HFFc6 (cell line): ENCODE measurements at regions not wholly inside any gene's neighbourhood (a gene's known extent, or its start where the extent isn't known, plus 50 kb on each side); places are given as distances from the start of the nearest gene placed in this dataset.

Source experiments
- DNase-seq: peaks from one replicate; pipeline ENCODE4 v3.0.0-alpha.2; 2018
- H3K27ac Mint-ChIP-seq: 2 replicates; pipeline ENCODE4 v1.8.0; 2020; ENCODE audit warnings: mild to moderate bottlenecking, mixed read lengths
- H3K27me3 Mint-ChIP-seq: 2 replicates; pipeline ENCODE4 v1.8.0; 2021; ENCODE audit warnings: mild to moderate bottlenecking, moderate library complexity, mixed read lengths; ENCODE audit not compliant: insufficient read depth
- H3K36me3 Mint-ChIP-seq: 2 replicates; pipeline ENCODE4 v1.8.0; 2021; ENCODE audit warnings: low read depth, mixed read lengths
- H3K4me1 Mint-ChIP-seq: 2 replicates; pipeline ENCODE4 v1.8.0; 2020; ENCODE audit warnings: low read depth, mixed read lengths
- H3K4me3 Mint-ChIP-seq: 2 replicates; pipeline ENCODE4 v1.8.0; 2020; ENCODE audit warnings: mild to moderate bottlenecking, moderate library complexity, mixed read lengths
- H3K9me3 Mint-ChIP-seq: 2 replicates; pipeline ENCODE4 v1.8.0; 2020; ENCODE audit warnings: mild to moderate bottlenecking, mixed read lengths
- TF ChIP-seq, protein P1 (sequence below): fragments of 200-600 bp; sonication (generic); IDR thresholded peaks from 2 replicates; pipeline ENCODE4 v1.5.0; 2021; ENCODE audit warnings: antibody characterized with exemption, mild to moderate bottlenecking

DNA sequence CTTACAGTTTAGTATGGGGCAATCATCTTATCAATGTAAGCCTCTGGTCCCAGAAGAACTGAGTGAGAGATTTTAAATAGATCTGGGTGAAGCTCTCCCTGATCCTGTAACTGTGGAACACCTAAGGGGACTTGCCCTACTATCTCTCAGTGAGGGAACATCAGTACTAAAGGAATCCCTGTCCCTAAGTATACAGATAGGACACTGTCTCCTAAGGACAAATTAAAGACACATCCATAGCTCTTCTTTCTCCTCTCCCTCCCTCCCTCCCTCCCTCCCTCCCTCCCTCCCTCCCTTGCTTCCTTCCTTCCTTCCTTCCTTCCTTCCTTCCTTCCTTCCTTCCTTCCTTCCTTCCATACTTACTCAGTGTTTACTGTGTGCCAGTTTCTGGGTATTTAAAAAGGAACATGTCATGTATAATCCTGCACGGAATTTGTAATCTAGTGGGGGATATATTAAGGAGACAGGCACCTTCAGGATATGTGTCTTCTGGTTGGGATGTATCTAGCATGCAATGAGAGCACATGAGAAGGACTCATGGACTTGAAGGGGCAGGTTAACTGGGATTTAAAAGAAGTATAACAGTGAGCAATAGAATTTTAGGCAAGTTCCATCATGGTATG lies 222.2 kb upstream of the ATP5MC3 start:
- DNase-seq = no peak
- Mint-ChIP-seq H3K36me3 (no peaks in the 10 kb centered on the region), H3K27me3 (peaks cover 4% of the 10 kb centered on the region), H3K4me3 (no peak overlapping the region), H3K9me3 (no peaks in the 10 kb centered on the region; the same call in 1 of the 2 replicates), H3K4me1 (no peaks in the 10 kb centered on the region), H3K27ac (no peak overlapping the region)
- TF ChIP-seq, protein P1, sequence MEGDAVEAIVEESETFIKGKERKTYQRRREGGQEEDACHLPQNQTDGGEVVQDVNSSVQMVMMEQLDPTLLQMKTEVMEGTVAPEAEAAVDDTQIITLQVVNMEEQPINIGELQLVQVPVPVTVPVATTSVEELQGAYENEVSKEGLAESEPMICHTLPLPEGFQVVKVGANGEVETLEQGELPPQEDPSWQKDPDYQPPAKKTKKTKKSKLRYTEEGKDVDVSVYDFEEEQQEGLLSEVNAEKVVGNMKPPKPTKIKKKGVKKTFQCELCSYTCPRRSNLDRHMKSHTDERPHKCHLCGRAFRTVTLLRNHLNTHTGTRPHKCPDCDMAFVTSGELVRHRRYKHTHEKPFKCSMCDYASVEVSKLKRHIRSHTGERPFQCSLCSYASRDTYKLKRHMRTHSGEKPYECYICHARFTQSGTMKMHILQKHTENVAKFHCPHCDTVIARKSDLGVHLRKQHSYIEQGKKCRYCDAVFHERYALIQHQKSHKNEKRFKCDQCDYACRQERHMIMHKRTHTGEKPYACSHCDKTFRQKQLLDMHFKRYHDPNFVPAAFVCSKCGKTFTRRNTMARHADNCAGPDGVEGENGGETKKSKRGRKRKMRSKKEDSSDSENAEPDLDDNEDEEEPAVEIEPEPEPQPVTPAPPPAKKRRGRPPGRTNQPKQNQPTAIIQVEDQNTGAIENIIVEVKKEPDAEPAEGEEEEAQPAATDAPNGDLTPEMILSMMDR = no peak

DNA sequence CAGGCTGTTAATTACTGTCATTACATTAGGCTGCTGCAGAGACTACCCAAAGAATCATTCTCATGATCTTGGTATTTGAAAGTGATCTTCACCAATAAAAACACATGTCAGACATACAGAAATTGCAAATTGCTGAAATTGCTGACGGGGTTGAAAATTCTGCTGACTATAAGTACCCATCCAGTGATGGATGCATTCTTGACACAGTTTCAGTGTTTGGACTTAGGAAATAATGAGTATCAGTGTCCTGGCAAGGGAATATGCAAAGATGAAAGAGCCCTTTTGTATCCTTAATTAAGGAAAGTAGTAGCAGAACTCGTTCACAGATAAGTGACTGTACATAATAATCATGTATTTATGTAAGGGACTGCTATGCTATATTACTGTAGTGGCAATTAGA lies 221.1 kb upstream of the ATP5MC3 start:
- Mint-ChIP-seq H3K27ac (no peak overlapping the region), H3K27me3 (peaks cover 5% of the 10 kb centered on the region), H3K9me3 (no peaks in the 10 kb centered on the region; the same call in 1 of the 2 replicates), H3K36me3 (no peaks in the 10 kb centered on the region), H3K4me1 (no peaks in the 10 kb centered on the region), H3K4me3 (no peak overlapping the region)
- TF ChIP-seq, protein P1 = no peak
- DNase-seq = no peak

DNA sequence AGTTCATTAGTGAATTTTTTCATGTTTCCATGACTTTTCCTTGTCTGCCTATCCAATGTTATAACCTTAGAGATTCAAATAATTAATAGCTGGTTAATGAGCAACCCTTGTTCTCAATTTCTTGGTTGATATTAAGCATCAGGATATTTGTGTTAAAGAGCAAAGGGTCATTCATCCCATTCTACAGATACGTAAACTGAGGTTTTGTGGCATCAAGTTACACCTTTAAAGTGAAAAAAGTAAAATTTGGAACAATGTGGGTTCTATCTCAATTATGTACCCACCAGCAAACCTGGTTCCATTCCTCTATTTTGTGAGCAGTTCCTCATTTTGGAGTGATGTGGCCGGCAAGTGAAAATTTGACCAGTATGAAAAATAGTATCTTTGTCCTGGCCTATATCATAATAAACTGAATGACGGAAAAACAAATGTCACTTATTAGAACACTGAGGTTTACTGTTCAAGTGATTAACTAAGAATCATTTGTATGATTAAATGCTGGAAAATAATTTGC lies 220.5 kb upstream of the ATP5MC3 start:
- Mint-ChIP-seq H3K4me1 (no peaks in the 10 kb centered on the region), H3K27ac (no peak overlapping the region), H3K36me3 (no peaks in the 10 kb centered on the region), H3K9me3 (no peaks in the 10 kb centered on the region; the same call in 1 of the 2 replicates), H3K4me3 (no peak overlapping the region), H3K27me3 (peaks cover 5% of the 10 kb centered on the region)
- TF ChIP-seq, protein P1 = no peak
- DNase-seq = no peak

DNA sequence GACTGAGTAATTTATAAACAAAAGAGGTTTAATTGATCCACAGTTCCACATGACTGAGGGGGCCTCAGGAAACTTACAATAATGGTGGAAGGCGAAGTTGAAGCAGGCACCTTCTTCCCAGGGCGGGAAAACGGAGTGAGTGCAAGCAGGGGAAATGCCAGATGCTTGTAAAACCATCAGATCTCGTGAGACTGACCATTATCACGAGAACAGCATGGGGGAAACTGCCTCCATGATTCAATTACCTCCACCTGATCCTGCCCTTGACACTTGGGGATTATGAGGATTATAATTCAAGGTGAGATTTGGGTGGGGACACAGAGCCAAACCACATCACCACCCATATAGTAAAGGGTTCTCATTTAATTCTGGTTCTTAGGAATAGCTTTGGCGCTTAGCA lies 219.5 kb upstream of the ATP5MC3 start:
- Mint-ChIP-seq H3K27ac (no peak overlapping the region), H3K4me3 (no peak overlapping the region), H3K36me3 (no peaks in the 10 kb centered on the region), H3K9me3 (no peaks in the 10 kb centered on the region; the same call in 1 of the 2 replicates), H3K27me3 (peaks cover 5% of the 10 kb centered on the region), H3K4me1 (no peaks in the 10 kb centered on the region)
- TF ChIP-seq, protein P1 = no peak
- DNase-seq = no peak

DNA sequence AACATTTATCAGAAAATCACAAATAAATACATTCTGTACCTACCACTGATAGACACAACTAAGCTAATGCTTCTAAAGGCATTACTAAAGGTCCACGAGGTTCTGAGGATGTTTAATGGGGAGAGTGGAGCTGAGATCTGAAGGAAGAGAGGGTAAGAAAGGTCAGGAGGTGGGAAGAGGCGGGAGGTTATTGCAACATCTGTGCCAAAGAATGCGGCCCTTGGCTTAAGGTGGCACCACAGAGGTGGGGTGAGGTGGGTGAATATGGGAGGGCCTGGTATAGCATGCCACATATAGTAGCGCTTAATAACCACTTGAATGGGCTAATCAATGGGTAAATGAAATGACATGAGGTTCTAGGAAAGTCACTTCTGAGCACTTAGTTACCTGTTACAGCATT lies 217.8 kb upstream of the ATP5MC3 start:
- Mint-ChIP-seq H3K4me1 (no peaks in the 10 kb centered on the region), H3K4me3 (no peak overlapping the region), H3K36me3 (no peaks in the 10 kb centered on the region), H3K9me3 (no peaks in the 10 kb centered on the region; the same call in 1 of the 2 replicates), H3K27ac (no peak overlapping the region), H3K27me3 (peaks cover 5% of the 10 kb centered on the region)
- no peak for DNase-seq
- TF ChIP-seq, protein P1 = no peak
